ENCODE measurements at regions not wholly inside any gene's neighbourhood (a gene's known extent, or its start where the extent isn't known, plus 50 kb on each side); places are given as distances from the start of the nearest gene placed in this dataset.

DNA sequence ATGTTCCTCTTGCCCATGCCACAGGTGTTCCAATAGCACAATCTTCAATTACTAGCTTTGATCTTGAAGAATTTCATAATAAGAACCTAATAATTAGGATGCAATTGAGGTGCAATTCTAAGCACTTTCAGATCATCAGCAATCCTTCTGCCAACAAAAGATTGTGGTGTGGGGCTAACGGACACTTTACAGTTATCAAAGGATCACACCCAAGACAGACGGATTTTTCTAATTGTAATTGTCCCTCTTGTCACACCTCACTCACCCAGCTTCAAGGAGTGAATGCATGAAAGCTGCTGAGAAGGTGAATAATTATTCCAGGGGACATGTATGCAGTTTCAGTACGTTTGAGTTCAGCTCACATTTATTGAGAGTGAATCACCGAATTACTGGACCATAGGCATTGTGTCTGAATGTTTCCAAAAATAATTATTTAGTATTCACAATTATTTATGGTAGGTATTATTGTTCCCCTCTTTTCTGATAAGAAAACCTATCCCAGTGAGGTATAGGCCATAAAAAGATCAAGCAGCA is 438.5 kb upstream of the TRIB2 start:
- in situ Hi-C loops (cut with HindIII; ENCODE audit: low sequenced_read_pairs), result no loop called here
- no peak for DNase-seq (ENCODE audit: low spot score)

- no peak for DNase-seq (ENCODE audit: low spot score)
- in situ Hi-C loops (cut with HindIII; ENCODE audit: low sequenced_read_pairs), result no loop called here
Measured at GRCh38 chr2:12282780-12283695, 433.7 kb upstream of the TRIB2 start.

DNA sequence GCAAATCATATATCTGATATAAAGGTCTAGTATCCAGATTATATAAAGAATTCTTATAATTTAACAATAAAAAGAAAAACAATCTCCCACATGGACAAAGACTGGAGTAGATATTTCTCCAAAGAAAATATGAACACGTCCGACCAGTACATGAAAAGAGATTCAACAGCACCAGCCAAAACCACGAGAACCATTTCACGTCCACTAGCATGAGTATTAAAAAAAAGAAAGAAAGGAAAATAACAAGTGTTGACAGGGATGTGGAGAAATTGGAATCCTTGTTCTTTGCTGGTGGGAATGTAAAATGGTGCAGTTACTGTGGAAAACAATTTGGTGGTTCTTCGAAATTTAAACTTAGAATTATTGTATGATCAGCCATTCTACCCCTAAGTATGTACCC is 432.7 kb upstream of the TRIB2 start:
- no peak for DNase-seq (ENCODE audit: low spot score)
- in situ Hi-C loops (cut with HindIII; ENCODE audit: low sequenced_read_pairs), result no loop called here

DNA sequence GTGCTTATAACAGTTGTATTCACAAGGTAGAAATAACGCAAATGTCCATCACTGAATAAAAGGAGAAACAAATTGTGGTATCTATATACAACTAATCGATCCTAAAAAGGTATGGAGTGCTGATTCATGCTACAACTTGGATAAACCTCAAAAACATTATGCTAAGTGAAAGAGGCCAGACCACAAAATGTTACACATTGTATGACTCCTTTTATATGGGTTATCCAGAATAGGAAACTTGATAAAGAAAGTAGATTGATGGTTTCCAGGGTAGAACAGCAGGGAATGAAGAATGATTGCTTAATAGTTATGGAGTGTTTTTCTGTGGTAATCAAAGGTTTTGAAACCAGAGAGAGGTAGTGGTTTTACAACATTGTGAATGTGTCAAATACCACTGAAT is 432.2 kb upstream of the TRIB2 start:
- DNase-seq (ENCODE audit: low spot score), result no peak
- in situ Hi-C loops (cut with HindIII; ENCODE audit: low sequenced_read_pairs), result no loop called here

- in situ Hi-C loops (cut with HindIII; ENCODE audit: low sequenced_read_pairs), result no loop called here
- no peak for DNase-seq (ENCODE audit: low spot score)
Measured at GRCh38 chr2:12286347-12286746, 430.4 kb upstream of the TRIB2 start.

DNA sequence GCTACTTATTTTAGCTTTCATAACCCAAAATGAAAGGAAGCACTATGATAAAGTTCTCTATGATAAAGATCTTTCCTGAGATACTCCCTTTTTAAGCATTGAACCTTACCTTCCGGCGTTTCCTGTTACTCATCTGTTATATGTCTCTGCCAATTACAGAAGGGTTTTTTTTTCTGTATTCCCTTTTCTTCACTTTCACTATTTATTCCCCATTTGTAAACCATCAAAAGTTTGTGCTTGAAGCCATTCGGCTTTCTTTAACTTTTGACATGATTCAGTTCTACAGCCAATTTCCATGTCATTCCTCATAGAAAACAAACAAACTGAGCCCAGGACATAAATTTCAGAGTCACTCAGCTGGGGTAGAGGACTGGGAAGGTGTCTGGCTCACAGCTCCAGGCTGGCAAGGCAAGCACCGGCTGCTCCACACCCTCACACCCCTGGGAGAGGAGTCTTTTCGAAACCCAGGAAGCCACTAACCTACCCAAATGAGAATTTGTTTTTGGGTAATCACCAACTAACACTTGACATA is 429.4 kb upstream of the TRIB2 start:
- in situ Hi-C loops (cut with HindIII; ENCODE audit: low sequenced_read_pairs), result no loop called here

DNA sequence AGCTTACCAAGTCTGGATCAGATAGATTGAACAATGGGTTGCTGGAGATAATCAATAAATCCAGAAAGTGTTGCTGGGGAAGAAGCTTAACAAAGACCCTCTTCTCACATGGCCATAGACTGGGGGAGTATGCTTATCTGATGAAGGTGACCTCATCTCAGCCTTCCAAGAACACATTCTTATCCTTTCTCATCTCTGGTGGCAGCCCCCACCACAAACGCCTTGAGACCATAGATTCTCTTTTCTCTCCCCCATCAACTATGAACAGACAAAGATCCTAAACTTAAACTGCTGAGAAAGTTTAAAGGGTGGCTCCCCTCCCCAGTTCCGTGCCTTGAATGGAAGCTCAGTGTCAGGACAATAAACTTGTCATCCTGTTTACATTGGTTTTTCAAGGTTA is 428.7 kb upstream of the TRIB2 start:
- in situ Hi-C loops (cut with HindIII; ENCODE audit: low sequenced_read_pairs), result no loop called here
- DNase-seq (ENCODE audit: low spot score), result no peak

More for the DNA sequence above, 429.4 kb upstream of the TRIB2 start:
- no peak for DNase-seq (ENCODE audit: low spot score)

DNA sequence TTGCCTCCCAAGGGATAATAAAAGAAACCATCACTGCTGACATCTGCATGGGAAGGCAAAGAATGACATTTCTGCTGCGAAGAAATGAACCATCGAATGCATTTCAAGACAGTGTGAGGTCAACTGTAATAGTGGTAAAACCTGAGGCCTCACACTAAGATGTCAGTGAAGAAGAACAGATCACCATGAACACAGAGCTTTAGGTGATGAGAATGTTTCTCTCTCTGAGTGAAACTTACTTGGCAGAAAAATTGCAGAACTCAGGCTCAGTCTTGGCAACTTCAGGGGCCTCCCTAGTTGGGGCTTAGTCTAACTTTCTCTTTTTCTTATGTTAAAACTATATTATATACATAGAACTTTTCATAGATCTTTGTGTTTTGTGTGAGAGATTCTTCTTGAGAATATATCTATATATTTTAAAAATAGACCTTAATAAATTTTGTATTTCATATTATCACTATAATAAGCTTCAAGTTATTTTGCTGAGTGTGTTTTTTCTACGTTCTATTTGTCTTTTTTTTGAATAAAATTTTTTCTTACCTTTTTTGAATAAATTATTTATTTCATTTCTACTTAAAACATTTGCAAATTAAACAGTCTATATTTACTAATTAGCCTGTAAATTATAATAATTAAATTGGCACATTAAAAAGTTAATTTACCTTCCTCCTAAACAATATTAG is 427.5 kb upstream of the TRIB2 start:
- in situ Hi-C loops (cut with HindIII; ENCODE audit: low sequenced_read_pairs), result no loop called here

GRCh38 chr2:12291303-12291702 is 425.4 kb upstream of the TRIB2 start:
- DNase-seq (ENCODE audit: low spot score), result no peak
- in situ Hi-C loops (cut with HindIII; ENCODE audit: low sequenced_read_pairs), result no loop called here

More for the DNA sequence above, 427.5 kb upstream of the TRIB2 start:
- no peak for DNase-seq (ENCODE audit: low spot score)

GRCh38 chr2:12293874-12294273 is 422.9 kb upstream of the TRIB2 start:
- no peak for DNase-seq (ENCODE audit: low spot score)
- in situ Hi-C loops (cut with HindIII; ENCODE audit: low sequenced_read_pairs), result no loop called here

DNA sequence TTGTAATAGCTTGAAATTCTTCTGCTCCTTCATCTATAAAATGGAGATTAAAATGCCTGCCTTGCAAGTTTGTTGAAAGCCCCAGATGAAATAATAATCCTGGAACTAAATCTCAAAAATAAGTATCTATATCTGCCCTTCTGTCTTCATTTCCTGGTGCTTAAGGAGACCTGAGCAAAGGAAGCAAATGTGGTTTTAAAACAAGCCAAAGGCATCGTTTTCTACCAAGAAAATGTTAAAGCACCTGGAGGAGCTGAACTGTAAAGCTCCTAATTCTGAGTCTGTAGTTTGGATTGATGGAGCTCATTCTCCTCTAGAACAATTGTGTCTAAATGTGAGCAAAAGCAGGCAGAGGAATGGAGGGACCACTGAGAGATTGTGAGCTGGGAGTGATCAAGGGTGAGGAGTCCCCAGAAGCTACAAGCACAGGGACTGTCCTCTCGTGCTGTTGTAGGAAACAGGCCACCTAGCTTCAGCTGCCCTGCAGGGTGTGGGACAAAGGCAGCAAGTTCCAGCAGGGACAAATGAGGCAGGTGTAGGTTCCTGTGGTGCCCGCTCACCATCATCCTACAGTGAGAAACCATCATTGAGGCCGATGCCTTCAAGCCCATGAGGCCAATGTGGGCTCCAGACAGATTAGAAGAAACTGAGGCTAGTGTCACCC is 420.7 kb upstream of the TRIB2 start:
- no peak for DNase-seq (ENCODE audit: low spot score)
- in situ Hi-C loops (cut with HindIII; ENCODE audit: low sequenced_read_pairs), result no loop called here

- no peak for DNase-seq (ENCODE audit: low spot score)
- in situ Hi-C loops (cut with HindIII; ENCODE audit: low sequenced_read_pairs), result no loop called here
Measured at GRCh38 chr2:12296915-12297314, 419.8 kb upstream of the TRIB2 start.

DNA sequence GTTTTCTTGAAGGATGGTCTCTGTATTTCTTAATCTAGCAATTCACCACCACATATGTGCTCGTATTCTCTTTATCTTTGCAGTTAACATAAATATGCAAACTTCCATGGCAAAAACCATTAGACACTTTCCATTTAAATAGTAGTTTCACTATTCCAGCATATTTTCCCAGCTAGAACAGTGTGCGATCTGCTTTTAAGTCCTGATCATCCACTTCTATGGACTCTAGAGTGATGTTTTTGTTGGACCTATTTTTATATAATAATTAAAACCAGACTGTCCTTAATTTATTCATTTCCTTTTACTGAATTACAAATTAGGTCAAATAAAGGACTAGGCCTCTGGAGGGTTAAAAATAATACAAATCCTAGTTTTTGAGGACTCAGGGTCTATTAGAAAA is 418.4 kb upstream of the TRIB2 start:
- in situ Hi-C loops (cut with HindIII; ENCODE audit: low sequenced_read_pairs), result no loop called here
- no peak for DNase-seq (ENCODE audit: low spot score)

- in situ Hi-C loops (cut with HindIII; ENCODE audit: low sequenced_read_pairs), result no loop called here
- no peak for DNase-seq (ENCODE audit: low spot score)
Measured at GRCh38 chr2:12299431-12299830, 417.3 kb upstream of the TRIB2 start.

- DNase-seq (ENCODE audit: low spot score), result no peak
- in situ Hi-C loops (cut with HindIII; ENCODE audit: low sequenced_read_pairs), result no loop called here
Measured at GRCh38 chr2:12300019-12300602, 416.6 kb upstream of the TRIB2 start.

GRCh38 chr2:12300927-12301326 is 415.8 kb upstream of the TRIB2 start:
- no peak for DNase-seq (ENCODE audit: low spot score)
- in situ Hi-C loops (cut with HindIII; ENCODE audit: low sequenced_read_pairs), result no loop called here

DNA sequence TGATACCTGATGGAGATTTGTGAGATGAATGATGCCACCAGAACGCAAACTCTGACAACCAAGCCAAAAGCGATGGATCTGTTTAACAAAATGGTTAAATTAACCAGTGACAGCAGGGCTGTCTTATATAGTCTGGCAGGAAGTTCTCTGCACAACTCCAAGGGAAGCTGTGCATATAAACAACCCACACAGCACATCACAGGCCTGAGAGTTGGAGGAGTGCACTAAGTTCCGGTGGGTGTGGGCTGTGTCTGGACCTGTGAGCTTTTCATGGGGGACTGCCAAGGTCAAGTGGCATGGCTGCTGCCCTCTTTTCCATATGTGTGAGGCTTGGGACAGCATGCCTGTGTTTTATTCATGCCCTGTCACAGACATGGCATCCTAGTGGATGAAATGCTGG is 414.6 kb upstream of the TRIB2 start:
- DNase-seq (ENCODE audit: low spot score), result no peak
- in situ Hi-C loops (cut with HindIII; ENCODE audit: low sequenced_read_pairs), result no loop called here

DNA sequence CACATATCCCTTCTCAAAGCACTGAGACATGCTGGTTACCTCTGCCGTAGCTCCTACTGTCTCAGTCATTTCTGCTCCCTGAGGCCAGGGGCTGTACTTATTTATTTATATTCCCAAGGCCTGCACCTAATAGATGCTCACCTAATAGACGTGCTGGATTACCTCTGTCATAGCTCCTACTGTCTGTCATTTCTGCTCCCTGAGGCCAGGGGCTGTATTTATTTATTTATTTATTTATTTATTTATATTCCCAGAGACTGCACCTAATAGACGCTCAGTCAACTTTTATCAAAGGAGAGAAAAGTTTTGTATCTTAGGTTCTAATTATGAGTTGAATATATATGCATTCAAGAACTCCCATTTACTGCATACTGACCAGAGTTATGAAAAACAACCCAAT is 414.0 kb upstream of the TRIB2 start:
- in situ Hi-C loops (cut with HindIII; ENCODE audit: low sequenced_read_pairs), result no loop called here
- DNase-seq (ENCODE audit: low spot score), result no peak

All from G401 (cell line).